Natural killer cell (primary cell): ENCODE measurements at regions not wholly inside any gene's neighbourhood (a gene's known extent, or its start where the extent isn't known, plus 50 kb on each side); places are given as distances from the start of the nearest gene placed in this dataset.

ENCODE experiments used
- ATAC-seq, 3 donors: fragments of 150-1000 bp in 2 of 3; fragments of 200-7000 bp in 1 of 3; cut with Tn5 transposase; 1 replicate in 1 of 3; 2 replicates in 2 of 3; pipeline ENCODE4 v1.10.0; 2021; ENCODE audit warnings: mild to moderate bottlenecking in 2 of 3, moderate library complexity in 2 of 3
- DNase-seq, 2 donors: peaks; one replicate each; pipeline versions ENCODE4 v3.0.0 to v3.0.0-alpha.2; 2013 to 2021; ENCODE audit warnings: mixed read lengths in 1 of 2
- H3K27ac ChIP-seq: one replicate; pipeline ENCODE4 v1.5.1; 2013; ENCODE audit warnings: mild to moderate bottlenecking, low read length
- H3K27me3 ChIP-seq: one replicate; pipeline ENCODE4 v1.6.1; 2013; ENCODE audit warnings: low read length; ENCODE audit not compliant: control insufficient read depth, insufficient read depth
- H3K36me3 ChIP-seq: one replicate; pipeline ENCODE4 v1.6.1; 2013; ENCODE audit warnings: low read length; ENCODE audit not compliant: control insufficient read depth, insufficient read depth
- H3K4me1 ChIP-seq: one replicate; pipeline ENCODE4 v1.6.1; 2013; ENCODE audit warnings: low read length; ENCODE audit not compliant: control insufficient read depth, insufficient read depth
- H3K4me3 ChIP-seq: one replicate; pipeline ENCODE4 v1.5.1; 2013; ENCODE audit warnings: low read length
- H3K9me3 ChIP-seq: one replicate; pipeline ENCODE4 v1.6.1; 2013; ENCODE audit warnings: low read length; ENCODE audit not compliant: control insufficient read depth, insufficient read depth
- H3K27ac Mint-ChIP-seq, 2 donors: one replicate each; pipeline ENCODE4 v1.8.0; 2022; ENCODE audit warnings: mild to moderate bottlenecking in 2 of 2, mixed read lengths in 2 of 2, moderate library complexity in 1 of 2
- H3K27me3 Mint-ChIP-seq, 2 donors: one replicate each; pipeline ENCODE4 v1.8.0; 2022; ENCODE audit warnings: low read depth in 2 of 2, mixed read lengths in 2 of 2
- H3K36me3 Mint-ChIP-seq: one replicate; pipeline ENCODE4 v1.8.0; 2022; ENCODE audit warnings: mixed read lengths
- H3K4me1 Mint-ChIP-seq, 2 donors: one replicate each; pipeline ENCODE4 v1.8.0; 2022; ENCODE audit warnings: mixed read lengths in 2 of 2
- H3K4me3 Mint-ChIP-seq: one replicate; pipeline ENCODE4 v1.8.0; 2022; ENCODE audit warnings: mild to moderate bottlenecking, moderate library complexity, mixed read lengths
- H3K9me3 Mint-ChIP-seq, 2 donors: one replicate each; pipeline ENCODE4 v1.8.0; 2022; ENCODE audit warnings: mixed read lengths in 2 of 2
- WGBS: methylation state at CpG from one replicate; pipeline ENCODE4 v1.1.7; 2013; ENCODE audit warnings: missing lambda C conversion rate; ENCODE audit not compliant: insufficient coverage; 5-methylcytosine and 5-hydroxymethylcytosine counted together
- intact Hi-C: fragments of 100-400 bp; cut with micrococcal nuclease; formaldehyde crosslinking; loops from one replicate; pipeline ENCODE4 v1.14.2; 2022
- TF ChIP-seq, protein P1 (sequence below): fragments of 200-600 bp; IDR thresholded peaks from one replicate; pipeline ENCODE4 v1.8.0; 2022; ENCODE audit warnings: antibody characterized with exemption

DNA sequence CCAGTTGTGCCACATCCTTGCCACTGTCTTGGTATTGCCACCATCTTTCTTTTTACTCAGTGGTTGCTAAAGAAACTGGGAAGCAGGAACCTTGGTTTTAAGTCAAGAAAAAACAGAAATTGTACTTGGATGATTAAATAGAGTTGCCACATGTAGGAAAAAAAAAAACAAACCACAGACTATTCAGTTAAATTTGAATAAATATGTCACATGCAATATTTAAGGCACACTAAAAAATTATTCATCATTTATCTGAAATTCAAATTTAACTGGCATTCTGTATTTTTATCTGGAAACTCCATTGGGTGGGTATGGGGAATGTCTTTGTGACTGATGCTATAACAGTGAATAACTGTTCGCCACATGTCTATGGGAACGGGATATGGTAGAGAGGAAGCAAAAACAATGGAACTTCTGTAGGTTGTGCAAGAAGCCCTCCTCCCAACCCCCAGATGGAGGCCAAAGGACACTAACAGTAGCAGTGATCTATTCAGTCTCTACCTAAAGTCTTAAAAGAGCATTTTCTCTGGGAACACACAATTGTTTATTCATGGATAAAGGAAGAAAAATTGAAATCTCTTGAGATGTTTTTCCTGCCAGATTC is 57.0 kb upstream of the PLAC8 start:
- H3K27ac Mint-ChIP-seq, result no peak overlapping the region
- H3K36me3 ChIP-seq, result no peaks in the 10 kb centered on the region
- 92% methylated on average over 2 of the region's 2 CpGs for WGBS
- H3K4me3 Mint-ChIP-seq, result no peak overlapping the region
- TF ChIP-seq, protein P1, sequence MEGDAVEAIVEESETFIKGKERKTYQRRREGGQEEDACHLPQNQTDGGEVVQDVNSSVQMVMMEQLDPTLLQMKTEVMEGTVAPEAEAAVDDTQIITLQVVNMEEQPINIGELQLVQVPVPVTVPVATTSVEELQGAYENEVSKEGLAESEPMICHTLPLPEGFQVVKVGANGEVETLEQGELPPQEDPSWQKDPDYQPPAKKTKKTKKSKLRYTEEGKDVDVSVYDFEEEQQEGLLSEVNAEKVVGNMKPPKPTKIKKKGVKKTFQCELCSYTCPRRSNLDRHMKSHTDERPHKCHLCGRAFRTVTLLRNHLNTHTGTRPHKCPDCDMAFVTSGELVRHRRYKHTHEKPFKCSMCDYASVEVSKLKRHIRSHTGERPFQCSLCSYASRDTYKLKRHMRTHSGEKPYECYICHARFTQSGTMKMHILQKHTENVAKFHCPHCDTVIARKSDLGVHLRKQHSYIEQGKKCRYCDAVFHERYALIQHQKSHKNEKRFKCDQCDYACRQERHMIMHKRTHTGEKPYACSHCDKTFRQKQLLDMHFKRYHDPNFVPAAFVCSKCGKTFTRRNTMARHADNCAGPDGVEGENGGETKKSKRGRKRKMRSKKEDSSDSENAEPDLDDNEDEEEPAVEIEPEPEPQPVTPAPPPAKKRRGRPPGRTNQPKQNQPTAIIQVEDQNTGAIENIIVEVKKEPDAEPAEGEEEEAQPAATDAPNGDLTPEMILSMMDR, result no peak
- H3K9me3 ChIP-seq, result no peaks in the 10 kb centered on the region
- H3K4me3 ChIP-seq, result no peak overlapping the region
- peaks cover 7% of the 10 kb centered on the region for H3K4me1 ChIP-seq
- no peaks in the 10 kb centered on the region for H3K27me3 ChIP-seq
- peaks cover 28 to 31% of the 10 kb centered on the region in 2 donors for H3K4me1 Mint-ChIP-seq
- H3K27me3 Mint-ChIP-seq, result no peaks in the 10 kb centered on the region
- intact Hi-C loops, result no loop called here
- no peak for DNase-seq
- H3K27ac ChIP-seq, result no peak overlapping the region
- H3K36me3 Mint-ChIP-seq, result no peaks in the 10 kb centered on the region
- ATAC-seq, result no peak
- no peaks in the 10 kb centered on the region for H3K9me3 Mint-ChIP-seq

DNA sequence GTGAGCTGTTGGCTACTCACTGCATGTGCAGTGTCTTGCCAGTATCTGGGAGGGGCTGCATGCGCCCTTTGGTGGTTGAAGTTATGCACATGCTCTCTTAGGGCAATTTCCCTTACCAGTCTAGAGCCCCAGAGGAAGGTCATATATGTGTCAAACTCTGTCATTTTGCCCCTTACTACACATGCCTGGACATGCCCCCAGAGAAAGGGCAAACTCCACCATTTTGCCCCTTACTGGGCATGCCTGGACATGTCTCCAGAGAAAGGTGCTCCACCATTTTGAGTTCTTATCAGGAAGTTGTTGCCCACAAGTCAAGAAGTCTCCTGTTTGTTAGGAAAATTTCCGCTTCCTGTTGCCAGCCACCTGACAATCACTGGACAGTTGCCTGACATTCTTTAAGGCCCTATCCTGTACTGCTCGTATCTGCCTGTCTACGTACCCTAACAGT is 56.4 kb upstream of the PLAC8 start:
- no peaks in the 10 kb centered on the region for H3K36me3 ChIP-seq
- Mint-ChIP-seq H3K27ac (no peak overlapping the region), H3K36me3 (no peaks in the 10 kb centered on the region), H3K27me3 (no peaks in the 10 kb centered on the region), H3K4me1 (peaks cover 34 to 36% of the 10 kb centered on the region in 2 donors), H3K4me3 (no peak overlapping the region), H3K9me3 (no peaks in the 10 kb centered on the region)
- peaks cover 7% of the 10 kb centered on the region for H3K4me1 ChIP-seq
- WGBS, result 71% methylated on average over 4 of the region's 4 CpGs
- no peak overlapping the region for H3K27ac ChIP-seq
- no peaks in the 10 kb centered on the region for H3K9me3 ChIP-seq
- no peak overlapping the region for H3K4me3 ChIP-seq
- ATAC-seq (no peak), DNase-seq (no peak)
- TF ChIP-seq, protein P1, result no peak
- intact Hi-C loops, result no loop called here
- no peaks in the 10 kb centered on the region for H3K27me3 ChIP-seq
